HCT116 (cell line): ENCODE measurements at regions not wholly inside any gene's neighbourhood (a gene's known extent, or its start where the extent isn't known, plus 50 kb on each side); places are given as distances from the start of the nearest gene placed in this dataset.

Experiments used
- CBX3 ChIP-seq: IDR thresholded peaks from 2 replicates; pipeline ENCODE4 v1.6.1; 2012; ENCODE audit warnings: low read depth
- CEBPB ChIP-seq: IDR thresholded peaks from 2 replicates; pipeline ENCODE4 v1.6.1; 2012; ENCODE audit warnings: low read depth
- CTCF ChIP-seq, 3 experiments: fragments of 200-600 bp in 1 of 3; sonication (generic) in 1 of 3; IDR thresholded peaks in 2 of 3; conservative IDR thresholded peaks in 1 of 3; 2 replicates each; pipeline ENCODE4 v1.5.1; 2012 to 2017; ENCODE audit warnings: low read depth in 2 of 3, low read length in 2 of 3, antibody characterized with exemption in 1 of 3, borderline replicate concordance in 1 of 3, control low read depth in 1 of 3, mild to moderate bottlenecking in 1 of 3, mixed read lengths in 1 of 3, mixed run types in 1 of 3, moderate library complexity in 1 of 3; ENCODE audit not compliant: insufficient read depth in 1 of 3
- EZH2 ChIP-seq: fragments of 200-600 bp; sonication (generic); IDR thresholded peaks from 2 replicates; pipeline ENCODE4 v1.6.1; 2017; ENCODE audit warnings: antibody characterized with exemption, mixed run types
- EZH2phosphoT487 ChIP-seq: fragments of 200-600 bp; IDR thresholded peaks from 2 replicates; pipeline ENCODE4 v1.6.1; 2018; ENCODE audit warnings: antibody characterized with exemption, borderline replicate concordance
- MAX ChIP-seq: IDR thresholded peaks from 2 replicates; pipeline ENCODE4 v1.6.1; 2012
- POLR2A ChIP-seq: IDR thresholded peaks from 2 replicates; pipeline ENCODE4 v1.7.0; 2011; ENCODE audit warnings: borderline replicate concordance; ENCODE audit not compliant: insufficient read depth, insufficient read length; ENCODE audit errors: extremely low read depth
- POLR2AphosphoS5 ChIP-seq: IDR thresholded peaks from 2 replicates; pipeline ENCODE4 v1.6.1; 2011; ENCODE audit warnings: mild to moderate bottlenecking, low read depth, low read length, moderate library complexity
- RAD21 ChIP-seq: IDR thresholded peaks from 2 replicates; pipeline ENCODE4 v1.6.1; 2012; ENCODE audit warnings: low read depth, mild to moderate bottlenecking
- SRF ChIP-seq: IDR thresholded peaks from 2 replicates; pipeline ENCODE4 v1.6.1; 2012; ENCODE audit warnings: low read depth
- TCF7L2 ChIP-seq: IDR thresholded peaks from 2 replicates; pipeline ENCODE4 v1.7.0; 2011; ENCODE audit warnings: borderline replicate concordance, inconsistent platforms; ENCODE audit not compliant: insufficient read depth, insufficient read length; ENCODE audit errors: extremely low read depth
- YY1 ChIP-seq: IDR thresholded peaks from 2 replicates; pipeline ENCODE4 v1.6.1; 2011; ENCODE audit warnings: low read length, low read depth, moderate library complexity, mild to moderate bottlenecking; ENCODE audit not compliant: insufficient replicate concordance; ENCODE audit errors: extremely low read depth
- ZBTB33 ChIP-seq: IDR thresholded peaks from 2 replicates; pipeline ENCODE4 v1.6.1; 2011; ENCODE audit warnings: mild to moderate bottlenecking, low read length, moderate library complexity; ENCODE audit not compliant: insufficient replicate concordance; ENCODE audit errors: extremely low read depth

- no peak for TF ChIP-seq SRF
- no peak for TF ChIP-seq EZH2
- TF ChIP-seq YY1: no peak
- TF ChIP-seq POLR2A: no peak
- no peak for TF ChIP-seq CTCF (IDR thresholded peaks at IDR 0.05 in 2 of 3, conservative IDR thresholded peaks at IDR 0.05 in 1 of 3; ENCODE audit: borderline replicate concordance in 1 of 3, insufficient read depth in 1 of 3, low read depth in 2 of 3, low read length in 2 of 3)
- no peak for TF ChIP-seq POLR2AphosphoS5
- no peak for TF ChIP-seq ZBTB33
- no peak for TF ChIP-seq CBX3
- TF ChIP-seq MAX: no peak
- no peak for TF ChIP-seq RAD21
- TF ChIP-seq TCF7L2: no peak
- no peak for TF ChIP-seq CEBPB
- TF ChIP-seq EZH2phosphoT487: no peak
Observed at GRCh38 chr6:145469021-145469420, 266.3 kb downstream of the EPM2A start.
